ENCODE measurements at regions not wholly inside any gene's neighbourhood (a gene's known extent, or its start where the extent isn't known, plus 50 kb on each side); places are given as distances from the start of the nearest gene placed in this dataset.

DNA sequence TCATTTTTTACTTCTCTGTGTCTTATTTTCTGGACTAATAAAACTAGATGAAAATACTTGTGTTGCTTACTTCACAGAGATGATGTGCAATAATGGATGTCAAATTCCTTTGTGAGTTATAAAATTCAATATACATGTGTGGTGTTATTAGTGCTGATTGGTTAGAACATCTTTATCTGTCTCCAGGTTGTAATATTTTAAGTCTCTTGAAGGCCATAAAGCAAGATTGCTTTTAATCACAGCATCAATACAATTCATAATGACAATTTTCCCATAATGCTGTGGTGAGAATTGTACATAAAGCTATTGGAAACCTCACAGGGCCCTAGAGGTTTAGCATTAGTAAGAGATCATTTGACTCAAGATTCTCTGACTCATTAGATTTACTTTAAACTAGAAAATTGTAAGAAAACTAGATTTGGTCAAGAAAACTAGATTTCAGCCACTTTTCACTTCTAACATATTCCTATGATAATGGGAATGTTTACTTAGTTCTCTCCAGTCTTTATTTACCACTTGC lies 963.7 kb downstream of the REEP3 start:
- H3K4me3 ChIP-seq, result no peak overlapping the region
- TF ChIP-seq CTCF (IDR thresholded peaks at IDR 0.05) (no peak), POLR2A (IDR thresholded peaks at IDR 0.05) (no peak)
- H3K27me3 ChIP-seq, result no peaks in the 10 kb centered on the region

GRCh38 chr10:64486149-64486548 lies 964.9 kb downstream of the REEP3 start:
- no peak overlapping the region for H3K27ac ChIP-seq
- DNase-seq, result no peak
- no peak overlapping the region for H3K4me3 ChIP-seq
- H3K36me3 ChIP-seq, result no peaks in the 10 kb centered on the region
- no peaks in the 10 kb centered on the region for H3K4me1 ChIP-seq
- no peaks in the 10 kb centered on the region for H3K27me3 ChIP-seq
- TF ChIP-seq CTCF (IDR thresholded peaks at IDR 0.05) (no peak), POLR2A (IDR thresholded peaks at IDR 0.05) (no peak)
- no peaks in the 10 kb centered on the region for H3K9me3 ChIP-seq

More for the DNA sequence above, 963.7 kb downstream of the REEP3 start:
- Histone ChIP-seq H3K9me3 (no peaks in the 10 kb centered on the region), H3K4me1 (no peaks in the 10 kb centered on the region), H3K36me3 (no peaks in the 10 kb centered on the region), H3K27ac (no peak overlapping the region)
- no peak for DNase-seq

DNA sequence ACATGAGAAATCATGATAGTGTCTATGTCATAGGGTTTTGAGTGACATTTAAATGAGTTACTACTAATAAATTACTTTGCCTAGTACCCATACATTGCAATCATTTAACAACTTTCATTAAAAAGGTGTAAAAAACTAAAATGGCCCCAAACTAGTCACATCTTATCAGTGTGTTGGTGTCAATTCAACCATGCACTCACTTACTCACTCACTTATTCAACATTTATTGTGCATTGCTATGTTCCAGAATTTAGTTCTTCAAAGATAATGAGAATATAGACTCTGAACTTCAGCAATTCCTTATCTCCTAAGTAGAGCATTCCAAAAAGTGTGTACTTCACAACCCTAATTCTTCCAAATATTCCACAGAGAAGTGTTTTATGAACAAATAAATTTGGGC lies 965.7 kb downstream of the REEP3 start:
- no peak overlapping the region for H3K27ac ChIP-seq
- H3K9me3 ChIP-seq, result no peaks in the 10 kb centered on the region
- H3K4me3 ChIP-seq, result no peak overlapping the region
- H3K36me3 ChIP-seq, result no peaks in the 10 kb centered on the region
- H3K27me3 ChIP-seq, result no peaks in the 10 kb centered on the region
- H3K4me1 ChIP-seq, result no peaks in the 10 kb centered on the region
- TF ChIP-seq CTCF (IDR thresholded peaks at IDR 0.05) (no peak), POLR2A (IDR thresholded peaks at IDR 0.05) (no peak)
- DNase-seq, result no peak

DNA sequence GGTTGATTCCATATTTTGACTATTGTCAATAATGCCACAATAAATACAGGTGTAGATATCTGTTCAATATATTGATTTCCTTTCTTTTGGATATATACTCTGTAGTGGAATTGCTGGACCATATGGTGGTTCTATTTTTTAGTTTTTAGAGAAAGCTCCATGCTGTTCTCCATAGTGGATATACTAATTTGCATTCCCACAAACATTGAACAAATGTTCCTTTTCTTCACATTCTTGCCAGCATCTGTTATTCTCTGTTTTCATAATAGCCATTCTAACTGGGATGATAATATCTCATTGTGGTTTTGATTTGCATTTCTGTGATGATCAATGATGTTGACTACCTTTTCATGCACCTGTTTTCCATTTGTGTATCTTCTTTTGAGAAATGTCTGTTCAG lies 973.7 kb downstream of the REEP3 start:
- Histone ChIP-seq H3K4me1 (no peaks in the 10 kb centered on the region), H3K36me3 (no peaks in the 10 kb centered on the region), H3K4me3 (no peak overlapping the region), H3K9me3 (no peaks in the 10 kb centered on the region), H3K27me3 (no peaks in the 10 kb centered on the region), H3K27ac (no peak overlapping the region)
- TF ChIP-seq POLR2A (IDR thresholded peaks at IDR 0.05) (no peak), CTCF (IDR thresholded peaks at IDR 0.05) (no peak)
- no peak for DNase-seq

GRCh38 chr10:64497306-64497705 lies 976.1 kb downstream of the REEP3 start:
- Histone ChIP-seq H3K27me3 (no peaks in the 10 kb centered on the region), H3K27ac (no peak overlapping the region), H3K36me3 (no peaks in the 10 kb centered on the region), H3K4me3 (no peak overlapping the region), H3K4me1 (no peaks in the 10 kb centered on the region), H3K9me3 (no peaks in the 10 kb centered on the region)
- TF ChIP-seq POLR2A (IDR thresholded peaks at IDR 0.05), result no peak
- no peak for TF ChIP-seq CTCF (IDR thresholded peaks at IDR 0.05)
- DNase-seq, result no peak

- TF ChIP-seq CTCF (IDR thresholded peaks at IDR 0.05), result no peak
- no peak for TF ChIP-seq POLR2A (IDR thresholded peaks at IDR 0.05)
- Histone ChIP-seq H3K27me3 (no peaks in the 10 kb centered on the region), H3K4me3 (no peak overlapping the region), H3K4me1 (no peaks in the 10 kb centered on the region), H3K36me3 (no peaks in the 10 kb centered on the region), H3K9me3 (no peaks in the 10 kb centered on the region), H3K27ac (no peak overlapping the region)
- DNase-seq, result no peak
Observed at GRCh38 chr10:64501807-64502206, 980.6 kb downstream of the REEP3 start.

Data from Peyer's patch (tissue), 4 donors.